ENCODE measurements at regions not wholly inside any gene's neighbourhood (a gene's known extent, or its start where the extent isn't known, plus 50 kb on each side); places are given as distances from the start of the nearest gene placed in this dataset.

DNA sequence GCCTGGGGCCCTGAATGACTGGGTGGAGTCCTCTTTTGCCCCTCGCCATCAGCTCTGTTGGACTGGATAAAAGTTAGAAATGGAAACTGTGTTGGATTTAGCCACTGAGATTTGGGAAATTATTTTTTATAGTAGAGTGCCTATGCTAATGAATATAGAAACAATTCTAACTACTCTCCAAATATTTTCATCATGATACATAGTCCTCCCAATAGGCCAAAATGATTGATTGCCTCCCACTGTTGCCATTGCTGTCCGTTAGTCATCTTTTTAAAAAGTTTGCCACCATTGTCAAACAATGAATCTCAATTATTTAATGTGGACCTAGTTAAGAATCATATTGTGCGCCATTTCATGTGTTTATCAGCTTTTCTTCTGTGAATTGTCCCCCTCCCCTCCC lies 417.0 kb downstream of the GALR1 start:
- no peaks in the 10 kb centered on the region for H3K79me2 ChIP-seq (replicated peaks; ENCODE audit: insufficient read depth, low read length)

DNA sequence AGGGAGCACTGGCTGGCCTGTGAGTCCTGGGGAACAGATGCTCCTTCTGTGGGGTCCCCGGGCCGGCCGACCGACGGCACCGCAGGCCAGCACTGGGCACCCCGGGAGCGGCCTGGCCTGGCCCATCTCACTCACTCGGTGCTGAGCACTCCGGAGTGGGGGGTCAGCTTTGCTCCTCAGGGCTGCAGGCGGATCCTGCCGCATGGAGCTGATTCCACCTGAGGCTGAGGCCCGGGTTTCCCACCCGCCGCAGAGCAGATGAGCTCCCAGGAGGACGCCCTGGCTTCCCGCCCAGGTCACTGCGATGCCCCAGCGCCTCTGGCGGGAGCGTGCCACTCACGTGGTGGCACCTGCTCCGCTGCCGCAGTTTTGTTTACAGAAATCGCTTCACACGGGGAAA lies 418.6 kb downstream of the GALR1 start:
- no peak for TF ChIP-seq CTCF (IDR thresholded peaks at IDR 0.05; ENCODE audit: poor library complexity, severe bottlenecking)
- no peak for TF ChIP-seq SMC3 (conservative IDR thresholded peaks at IDR 0.05; ENCODE audit: poor library complexity)
- no peak for TF ChIP-seq EP300 (conservative IDR thresholded peaks at IDR 0.05; ENCODE audit: poor library complexity, severe bottlenecking)
- H3K9ac ChIP-seq (ENCODE audit: low read length), result no peak overlapping the region
- no peaks in the 10 kb centered on the region for H3K79me2 ChIP-seq (replicated peaks; ENCODE audit: insufficient read depth, low read length)

More for the DNA sequence above, 417.0 kb downstream of the GALR1 start:
- Histone ChIP-seq H4K20me1 (ENCODE audit: insufficient read depth) (no peaks in the 10 kb centered on the region), H3K9me2 (ENCODE audit: insufficient read depth, low read length) (no peaks in the 10 kb centered on the region), H3K36me3 (ENCODE audit: insufficient read depth, low read length) (no peaks in the 10 kb centered on the region), H3K9ac (ENCODE audit: low read length) (no peak overlapping the region), H3K27me3 (ENCODE audit: insufficient read depth, low read depth, low read length) (no peaks in the 10 kb centered on the region), H2AFZ (ENCODE audit: low read depth, low read length) (no peak overlapping the region), H3F3A (ENCODE audit: insufficient read depth, low read length, poor library complexity, severe bottlenecking) (no peaks in the 10 kb centered on the region), H3K4me2 (ENCODE audit: low read length) (no peak overlapping the region), H3K27ac (ENCODE audit: low read length) (no peak overlapping the region), H3K9me3 (ENCODE audit: low read length) (no peaks in the 10 kb centered on the region), H3K4me3 (ENCODE audit: low read length) (no peak overlapping the region)
- TF ChIP-seq EZH2 (IDR thresholded peaks at IDR 0.05; ENCODE audit: borderline replicate concordance, insufficient read depth, low read length, poor library complexity, severe bottlenecking), result no peak
- no peak for TF ChIP-seq REST (IDR thresholded peaks at IDR 0.05; ENCODE audit: borderline replicate concordance)
- TF ChIP-seq MXI1 (conservative IDR thresholded peaks at IDR 0.05; ENCODE audit: poor library complexity, severe bottlenecking), result no peak
- no peak for TF ChIP-seq SMC3 (conservative IDR thresholded peaks at IDR 0.05; ENCODE audit: poor library complexity)
- TF ChIP-seq EP300 (conservative IDR thresholded peaks at IDR 0.05; ENCODE audit: poor library complexity, severe bottlenecking), result no peak
- no peak for TF ChIP-seq RAD21 (conservative IDR thresholded peaks at IDR 0.05)
- no peak for TF ChIP-seq CTCF (IDR thresholded peaks at IDR 0.05; ENCODE audit: poor library complexity, severe bottlenecking)
- TF ChIP-seq TAF1 (IDR thresholded peaks at IDR 0.05; ENCODE audit: low read depth), result no peak
- no peak for TF ChIP-seq POLR2AphosphoS5 (IDR thresholded peaks at IDR 0.05)

More for the DNA sequence above, 418.6 kb downstream of the GALR1 start:
- Histone ChIP-seq H3K27me3 (ENCODE audit: insufficient read depth, low read depth, low read length) (no peaks in the 10 kb centered on the region), H3F3A (ENCODE audit: insufficient read depth, low read length, poor library complexity, severe bottlenecking) (no peaks in the 10 kb centered on the region), H3K4me3 (ENCODE audit: low read length) (no peak overlapping the region), H3K27ac (ENCODE audit: low read length) (no peak overlapping the region), H3K9me2 (ENCODE audit: insufficient read depth, low read length) (no peaks in the 10 kb centered on the region), H3K36me3 (ENCODE audit: insufficient read depth, low read length) (no peaks in the 10 kb centered on the region), H3K4me2 (ENCODE audit: low read length) (no peak overlapping the region), H4K20me1 (ENCODE audit: insufficient read depth) (no peaks in the 10 kb centered on the region), H3K9me3 (ENCODE audit: low read length) (no peaks in the 10 kb centered on the region), H2AFZ (ENCODE audit: low read depth, low read length) (no peak overlapping the region)
